ENCODE measurements at regions not wholly inside any gene's neighbourhood (a gene's known extent, or its start where the extent isn't known, plus 50 kb on each side); places are given as distances from the start of the nearest gene placed in this dataset.

GRCh38 chr13:87005511-87005910 is 665.7 kb upstream of the SLITRK5 start:
- no peaks in the 10 kb centered on the region for H3K9me3 ChIP-seq (replicated peaks)
- H3K27me3 ChIP-seq, result no peaks in the 10 kb centered on the region
- no peaks in the 10 kb centered on the region for H3K36me3 ChIP-seq
- no peak overlapping the region for H3K27ac ChIP-seq
- H3K4me1 ChIP-seq, result no peaks in the 10 kb centered on the region
- no peak overlapping the region for H3K4me3 ChIP-seq
- no peak for DNase-seq

GRCh38 chr13:87035526-87035925 is 635.6 kb upstream of the SLITRK5 start:
- H3K4me1 ChIP-seq, result no peaks in the 10 kb centered on the region
- no peaks in the 10 kb centered on the region for H3K9me3 ChIP-seq (replicated peaks)
- no peak overlapping the region for H3K27ac ChIP-seq

GRCh38 chr13:87042946-87043345 is 628.2 kb upstream of the SLITRK5 start:
- Histone ChIP-seq H3K4me3 (no peak overlapping the region), H3K9me3 (replicated peaks) (no peaks in the 10 kb centered on the region), H3K36me3 (no peaks in the 10 kb centered on the region), H3K27me3 (no peaks in the 10 kb centered on the region), H3K4me1 (no peaks in the 10 kb centered on the region), H3K27ac (no peak overlapping the region)
- no peak for DNase-seq

More at GRCh38 chr13:87035526-87035925, 635.6 kb upstream of the SLITRK5 start:
- Histone ChIP-seq H3K36me3 (no peaks in the 10 kb centered on the region), H3K27me3 (no peaks in the 10 kb centered on the region), H3K4me3 (no peak overlapping the region)
- DNase-seq, result no peak

GRCh38 chr13:87052731-87053130 is 618.4 kb upstream of the SLITRK5 start:
- H3K27ac ChIP-seq, result no peak overlapping the region
- DNase-seq, result no peak
- no peaks in the 10 kb centered on the region for H3K9me3 ChIP-seq (replicated peaks)
- no peaks in the 10 kb centered on the region for H3K4me1 ChIP-seq
- no peaks in the 10 kb centered on the region for H3K36me3 ChIP-seq
- H3K27me3 ChIP-seq, result no peaks in the 10 kb centered on the region
- no peak overlapping the region for H3K4me3 ChIP-seq

- Histone ChIP-seq H3K4me3 (no peak overlapping the region), H3K9me3 (replicated peaks) (no peaks in the 10 kb centered on the region), H3K4me1 (no peaks in the 10 kb centered on the region), H3K27ac (no peak overlapping the region), H3K27me3 (no peaks in the 10 kb centered on the region), H3K36me3 (no peaks in the 10 kb centered on the region)
- no peak for DNase-seq
These were observed 613.2 kb upstream of the SLITRK5 start for GRCh38 chr13:87057807-87058520.

GRCh38 chr13:87058786-87059329 is 612.3 kb upstream of the SLITRK5 start:
- H3K4me3 ChIP-seq, result no peak overlapping the region
- no peak overlapping the region for H3K27ac ChIP-seq

GRCh38 chr13:87078947-87079795 is 592.0 kb upstream of the SLITRK5 start:
- no peak overlapping the region for H3K4me3 ChIP-seq
- no peaks in the 10 kb centered on the region for H3K36me3 ChIP-seq
- no peak overlapping the region for H3K27ac ChIP-seq
- DNase-seq, result no peak
- H3K4me1 ChIP-seq, result no peaks in the 10 kb centered on the region
- H3K9me3 ChIP-seq (replicated peaks), result no peaks in the 10 kb centered on the region
- H3K27me3 ChIP-seq, result no peaks in the 10 kb centered on the region

More at GRCh38 chr13:87058786-87059329, 612.3 kb upstream of the SLITRK5 start:
- Histone ChIP-seq H3K4me1 (no peaks in the 10 kb centered on the region), H3K36me3 (no peaks in the 10 kb centered on the region), H3K9me3 (replicated peaks) (no peaks in the 10 kb centered on the region), H3K27me3 (no peaks in the 10 kb centered on the region)
- no peak for DNase-seq

GRCh38 chr13:87080100-87080779 is 590.9 kb upstream of the SLITRK5 start:
- Histone ChIP-seq H3K27me3 (no peaks in the 10 kb centered on the region), H3K36me3 (no peaks in the 10 kb centered on the region), H3K27ac (no peak overlapping the region), H3K9me3 (replicated peaks) (no peaks in the 10 kb centered on the region), H3K4me3 (no peak overlapping the region), H3K4me1 (no peaks in the 10 kb centered on the region)
- no peak for DNase-seq

GRCh38 chr13:87084192-87084591 is 587.0 kb upstream of the SLITRK5 start:
- H3K9me3 ChIP-seq (replicated peaks), result no peaks in the 10 kb centered on the region
- H3K36me3 ChIP-seq, result no peaks in the 10 kb centered on the region
- H3K27ac ChIP-seq, result no peak overlapping the region
- no peak overlapping the region for H3K4me3 ChIP-seq
- H3K4me1 ChIP-seq, result no peaks in the 10 kb centered on the region; the same call in 1 of the 2 replicates
- no peak for DNase-seq
- no peaks in the 10 kb centered on the region for H3K27me3 ChIP-seq

- no peak for DNase-seq
- H3K4me3 ChIP-seq, result no peak overlapping the region
- H3K36me3 ChIP-seq, result no peaks in the 10 kb centered on the region
- no peak overlapping the region for H3K27ac ChIP-seq
- H3K9me3 ChIP-seq (replicated peaks), result no peaks in the 10 kb centered on the region
- H3K4me1 ChIP-seq, result no peaks in the 10 kb centered on the region; the same call in 1 of the 2 replicates
- no peaks in the 10 kb centered on the region for H3K27me3 ChIP-seq
These were observed 583.4 kb upstream of the SLITRK5 start for GRCh38 chr13:87087741-87088140.

- H3K4me1 ChIP-seq, result no peaks in the 10 kb centered on the region; the same call in 1 of the 2 replicates
- H3K9me3 ChIP-seq (replicated peaks), result no peaks in the 10 kb centered on the region
- H3K4me3 ChIP-seq, result no peak overlapping the region
- no peaks in the 10 kb centered on the region for H3K27me3 ChIP-seq
- H3K27ac ChIP-seq, result no peak overlapping the region
- no peaks in the 10 kb centered on the region for H3K36me3 ChIP-seq
- no peak for DNase-seq
These were observed 581.8 kb upstream of the SLITRK5 start for GRCh38 chr13:87089391-87089790.

GRCh38 chr13:87093399-87093798 is 577.8 kb upstream of the SLITRK5 start:
- no peak overlapping the region for H3K4me3 ChIP-seq
- DNase-seq, result no peak
- H3K4me1 ChIP-seq, result peaks cover 5% of the 10 kb centered on the region; the same call in 1 of the 2 replicates
- no peak overlapping the region for H3K27ac ChIP-seq
- no peaks in the 10 kb centered on the region for H3K27me3 ChIP-seq
- no peaks in the 10 kb centered on the region for H3K9me3 ChIP-seq (replicated peaks)
- H3K36me3 ChIP-seq, result no peaks in the 10 kb centered on the region

- Histone ChIP-seq H3K36me3 (no peaks in the 10 kb centered on the region), H3K9me3 (replicated peaks) (no peaks in the 10 kb centered on the region), H3K4me1 (peaks cover 5% of the 10 kb centered on the region; the same call in 1 of the 2 replicates), H3K4me3 (no peak overlapping the region), H3K27me3 (no peaks in the 10 kb centered on the region), H3K27ac (no peak overlapping the region)
- DNase-seq, result no peak
These were observed 576.5 kb upstream of the SLITRK5 start for GRCh38 chr13:87094646-87095045.

- Histone ChIP-seq H3K4me3 (no peak overlapping the region), H3K9me3 (replicated peaks) (no peaks in the 10 kb centered on the region)
- DNase-seq, result no peak
These were observed 570.7 kb upstream of the SLITRK5 start for GRCh38 chr13:87100431-87100830.

GRCh38 chr13:87107651-87108050 is 563.5 kb upstream of the SLITRK5 start:
- Histone ChIP-seq H3K9me3 (replicated peaks) (no peaks in the 10 kb centered on the region), H3K4me1 (no peaks in the 10 kb centered on the region), H3K36me3 (no peaks in the 10 kb centered on the region), H3K27ac (no peak overlapping the region), H3K4me3 (no peak overlapping the region), H3K27me3 (no peaks in the 10 kb centered on the region)
- DNase-seq, result no peak

More at GRCh38 chr13:87100431-87100830, 570.7 kb upstream of the SLITRK5 start:
- no peak overlapping the region for H3K27ac ChIP-seq
- H3K27me3 ChIP-seq, result no peaks in the 10 kb centered on the region
- peaks cover 5% of the 10 kb centered on the region; the same call in 1 of the 2 replicates for H3K4me1 ChIP-seq
- no peaks in the 10 kb centered on the region for H3K36me3 ChIP-seq

Data from SJCRH30 (cell line).